ENCODE measurements at regions not wholly inside any gene's neighbourhood (a gene's known extent, or its start where the extent isn't known, plus 50 kb on each side); places are given as distances from the start of the nearest gene placed in this dataset.

- DNase-seq (ENCODE audit: low spot score in 2 of 2), result no peak
- no peak for TF ChIP-seq POLR2A (IDR thresholded peaks at IDR 0.05)
- TF ChIP-seq, protein P1, sequence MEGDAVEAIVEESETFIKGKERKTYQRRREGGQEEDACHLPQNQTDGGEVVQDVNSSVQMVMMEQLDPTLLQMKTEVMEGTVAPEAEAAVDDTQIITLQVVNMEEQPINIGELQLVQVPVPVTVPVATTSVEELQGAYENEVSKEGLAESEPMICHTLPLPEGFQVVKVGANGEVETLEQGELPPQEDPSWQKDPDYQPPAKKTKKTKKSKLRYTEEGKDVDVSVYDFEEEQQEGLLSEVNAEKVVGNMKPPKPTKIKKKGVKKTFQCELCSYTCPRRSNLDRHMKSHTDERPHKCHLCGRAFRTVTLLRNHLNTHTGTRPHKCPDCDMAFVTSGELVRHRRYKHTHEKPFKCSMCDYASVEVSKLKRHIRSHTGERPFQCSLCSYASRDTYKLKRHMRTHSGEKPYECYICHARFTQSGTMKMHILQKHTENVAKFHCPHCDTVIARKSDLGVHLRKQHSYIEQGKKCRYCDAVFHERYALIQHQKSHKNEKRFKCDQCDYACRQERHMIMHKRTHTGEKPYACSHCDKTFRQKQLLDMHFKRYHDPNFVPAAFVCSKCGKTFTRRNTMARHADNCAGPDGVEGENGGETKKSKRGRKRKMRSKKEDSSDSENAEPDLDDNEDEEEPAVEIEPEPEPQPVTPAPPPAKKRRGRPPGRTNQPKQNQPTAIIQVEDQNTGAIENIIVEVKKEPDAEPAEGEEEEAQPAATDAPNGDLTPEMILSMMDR (IDR thresholded peaks at IDR 0.05), result no peak
- no peak overlapping the region for H3K4me3 ChIP-seq (ENCODE audit: low read depth, poor library complexity, severe bottlenecking)
- WGBS, 2 donors, result 85 to 93% methylated on average over 3 of the region's 3 CpGs
- intact Hi-C loops (cut with DNase I; ENCODE audit: low total_unique reads), result no loop called here
Measured at GRCh38 chr10:123240250-123240649, 86.0 kb downstream of the BUB3 start.

GRCh38 chr10:123240776-123241175 is 86.6 kb downstream of the BUB3 start:
- no peak for TF ChIP-seq POLR2A (IDR thresholded peaks at IDR 0.05)
- TF ChIP-seq, protein P1 (IDR thresholded peaks at IDR 0.05), result no peak
- 67 to 73% methylated on average over 2 of the region's 2 CpGs for WGBS, 2 donors
- no peak overlapping the region for H3K4me3 ChIP-seq (ENCODE audit: low read depth, poor library complexity, severe bottlenecking)
- intact Hi-C loops (cut with DNase I; ENCODE audit: low total_unique reads), result no loop called here
- DNase-seq (ENCODE audit: low spot score in 2 of 2), result no peak

GRCh38 chr10:123241391-123242141 is 87.4 kb downstream of the BUB3 start:
- intact Hi-C loops (cut with DNase I; ENCODE audit: low total_unique reads), result no loop called here
- DNase-seq (ENCODE audit: low spot score in 2 of 2), result no peak
- no peak overlapping the region for H3K4me3 ChIP-seq (ENCODE audit: low read depth, poor library complexity, severe bottlenecking)
- WGBS, 2 donors, result 68 to 69% methylated on average over 7 of the region's 7 CpGs
- TF ChIP-seq POLR2A (IDR thresholded peaks at IDR 0.05), result no peak

GRCh38 chr10:123244747-123245146 is 90.5 kb downstream of the BUB3 start:
- intact Hi-C loops (cut with DNase I; ENCODE audit: low total_unique reads), result no loop called here
- TF ChIP-seq POLR2A (IDR thresholded peaks at IDR 0.05), result no peak
- TF ChIP-seq, protein P1 (IDR thresholded peaks at IDR 0.05), result no peak
- no peak overlapping the region for H3K4me3 ChIP-seq (ENCODE audit: low read depth, poor library complexity, severe bottlenecking)
- WGBS, 2 donors, result 91 to 100% methylated on average over 1 of the region's 1 CpG
- no peak for DNase-seq (ENCODE audit: low spot score in 2 of 2)

DNA sequence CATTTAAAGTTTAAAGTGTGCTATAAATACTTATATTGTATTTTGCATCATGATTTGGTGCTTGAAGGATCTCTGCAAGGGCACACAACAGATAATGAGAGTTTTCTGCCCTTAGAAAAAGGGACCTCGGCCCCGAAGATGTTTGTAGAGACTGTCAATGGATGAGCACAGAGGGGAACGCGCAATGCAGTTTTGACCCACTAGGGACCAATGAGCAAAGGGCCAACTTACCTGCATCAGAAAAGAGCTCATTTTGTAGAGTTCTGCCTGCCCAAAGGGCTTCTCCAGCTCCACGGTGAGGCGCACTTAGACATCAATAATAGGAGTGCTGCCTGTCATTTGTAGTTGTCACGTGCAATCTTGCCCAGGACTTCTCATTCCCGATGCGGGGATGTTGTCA is 91.1 kb downstream of the BUB3 start:
- no peak for TF ChIP-seq POLR2A (IDR thresholded peaks at IDR 0.05)
- TF ChIP-seq, protein P1 (IDR thresholded peaks at IDR 0.05), result no peak
- no peak overlapping the region for H3K4me3 ChIP-seq (ENCODE audit: low read depth, poor library complexity, severe bottlenecking)
- no peak for DNase-seq (ENCODE audit: low spot score in 2 of 2)
- 93 to 96% methylated on average over 9 of the region's 9 CpGs for WGBS, 2 donors
- intact Hi-C loops (cut with DNase I; ENCODE audit: low total_unique reads), result no loop called here

DNA sequence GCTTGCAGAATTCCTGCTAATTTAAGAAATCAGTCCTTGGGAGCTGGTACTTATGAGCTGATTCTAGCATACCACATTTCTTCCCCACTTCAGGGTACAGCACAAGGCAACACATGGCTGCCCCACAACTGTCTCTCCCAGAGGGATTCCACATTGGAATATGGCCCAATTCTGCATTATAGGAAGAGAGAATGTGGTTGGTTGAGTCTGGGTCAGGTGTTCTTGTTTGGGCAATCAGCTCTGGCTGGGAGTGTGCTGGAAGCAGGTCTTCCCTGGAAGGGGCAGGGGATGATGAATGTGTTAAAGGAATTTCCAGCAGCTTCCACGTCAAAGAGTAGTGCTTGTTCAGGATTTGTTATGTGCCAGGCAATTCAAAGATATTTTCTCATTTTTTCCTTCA is 95.7 kb downstream of the BUB3 start:
- TF ChIP-seq, protein P1 (IDR thresholded peaks at IDR 0.05), result no peak
- no peak for TF ChIP-seq POLR2A (IDR thresholded peaks at IDR 0.05)
- 33 to 35% methylated on average over 1 of the region's 1 CpG for WGBS, 2 donors
- intact Hi-C loops (cut with DNase I; ENCODE audit: low total_unique reads), result no loop called here
- no peak for DNase-seq (ENCODE audit: low spot score in 2 of 2)
- no peak overlapping the region for H3K4me3 ChIP-seq (ENCODE audit: low read depth, poor library complexity, severe bottlenecking)

All from lower leg skin (tissue), 4 donors.